ENCODE measurements at regions not wholly inside any gene's neighbourhood (a gene's known extent, or its start where the extent isn't known, plus 50 kb on each side); places are given as distances from the start of the nearest gene placed in this dataset.

GRCh38 chr20:55266361-55266760, 739.0 kb downstream of the CBLN4 start:
- no peak for DNase-seq (ENCODE audit: low read depth)

GRCh38 chr20:55264703-55265239, 740.5 kb downstream of the CBLN4 start:
- DNase-seq (ENCODE audit: low read depth) = no peak

GRCh38 chr20:55258559-55258958, 746.8 kb downstream of the CBLN4 start:
- no peak for DNase-seq (ENCODE audit: low read depth)

- no peak for DNase-seq (ENCODE audit: low read depth)
Observed at GRCh38 chr20:55255016-55255415, 750.3 kb downstream of the CBLN4 start.

GRCh38 chr20:55253781-55254180, 751.5 kb downstream of the CBLN4 start:
- no peak for DNase-seq (ENCODE audit: low read depth)

GRCh38 chr20:55252521-55252920, 752.8 kb downstream of the CBLN4 start:
- DNase-seq (ENCODE audit: low read depth) = no peak

GRCh38 chr20:55251170-55251569, 754.1 kb downstream of the CBLN4 start:
- DNase-seq (ENCODE audit: low read depth) = no peak

- DNase-seq (ENCODE audit: low read depth) = no peak
Observed at GRCh38 chr20:55242853-55243252, 762.5 kb downstream of the CBLN4 start.

- DNase-seq (ENCODE audit: low read depth) = no peak
Observed at GRCh38 chr20:55239269-55239668, 763.9 kb downstream of the DOK5 start.

GRCh38 chr20:55232647-55233046, 757.3 kb downstream of the DOK5 start:
- no peak for DNase-seq (ENCODE audit: low read depth)

- DNase-seq (ENCODE audit: low read depth) = no peak
Observed at GRCh38 chr20:55229451-55229850, 754.1 kb downstream of the DOK5 start.

GRCh38 chr20:55216525-55217242, 741.3 kb downstream of the DOK5 start:
- no peak for DNase-seq (ENCODE audit: low read depth)

- no peak for DNase-seq (ENCODE audit: low read depth)
Observed at GRCh38 chr20:55213653-55214052, 738.3 kb downstream of the DOK5 start.

GRCh38 chr20:55211481-55211880, 736.1 kb downstream of the DOK5 start:
- no peak for DNase-seq (ENCODE audit: low read depth)

GRCh38 chr20:55205665-55206064, 730.3 kb downstream of the DOK5 start:
- no peak for DNase-seq (ENCODE audit: low read depth)

- no peak for DNase-seq (ENCODE audit: low read depth)
Observed at GRCh38 chr20:55200317-55200716, 724.9 kb downstream of the DOK5 start.

GRCh38 chr20:55194947-55195346, 719.6 kb downstream of the DOK5 start:
- DNase-seq (ENCODE audit: low read depth) = no peak

- no peak for DNase-seq (ENCODE audit: low read depth)
Observed at GRCh38 chr20:55186228-55186627, 710.8 kb downstream of the DOK5 start.

- DNase-seq (ENCODE audit: low read depth) = no peak
Observed at GRCh38 chr20:55175081-55175480, 699.7 kb downstream of the DOK5 start.

GRCh38 chr20:55174635-55175034, 699.2 kb downstream of the DOK5 start:
- DNase-seq (ENCODE audit: low read depth) = no peak

GRCh38 chr20:55174172-55174571, 698.8 kb downstream of the DOK5 start:
- DNase-seq (ENCODE audit: low read depth) = no peak

GRCh38 chr20:55173601-55174000, 698.2 kb downstream of the DOK5 start:
- DNase-seq (ENCODE audit: low read depth) = no peak

GRCh38 chr20:55172310-55173002, 697.1 kb downstream of the DOK5 start:
- no peak for DNase-seq (ENCODE audit: low read depth)

All from LHCN-M2 (cell line).